ENCODE measurements at regions not wholly inside any gene's neighbourhood (a gene's known extent, or its start where the extent isn't known, plus 50 kb on each side); places are given as distances from the start of the nearest gene placed in this dataset.

DNA sequence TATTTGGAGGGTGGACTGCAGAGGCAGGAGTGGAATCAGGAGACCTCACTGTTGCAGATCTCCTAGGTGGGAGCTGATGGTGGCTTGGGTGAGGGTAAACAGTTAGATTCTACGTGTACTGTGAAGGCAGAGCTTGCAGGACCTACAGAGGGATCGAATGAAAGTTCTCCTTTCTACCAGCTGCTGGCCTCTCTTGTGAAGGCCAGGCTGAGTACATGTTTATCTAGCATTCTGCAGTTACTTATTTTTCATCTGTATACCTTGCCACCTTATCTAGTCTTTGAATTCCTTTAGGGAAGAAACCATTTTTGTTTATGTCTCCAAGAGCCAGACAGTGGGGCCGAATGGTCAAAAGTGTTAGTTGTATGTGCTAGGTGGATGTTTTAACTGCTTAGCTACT, 57.6 kb downstream of the PTTG1 start:
- no peak overlapping the region for H3K27ac ChIP-seq
- H3K9me3 ChIP-seq, result no peaks in the 10 kb centered on the region
- TF ChIP-seq POLR2A (IDR thresholded peaks at IDR 0.05) (no peak), EP300 (IDR thresholded peaks at IDR 0.05) (no peak)
- TF ChIP-seq, protein P1, sequence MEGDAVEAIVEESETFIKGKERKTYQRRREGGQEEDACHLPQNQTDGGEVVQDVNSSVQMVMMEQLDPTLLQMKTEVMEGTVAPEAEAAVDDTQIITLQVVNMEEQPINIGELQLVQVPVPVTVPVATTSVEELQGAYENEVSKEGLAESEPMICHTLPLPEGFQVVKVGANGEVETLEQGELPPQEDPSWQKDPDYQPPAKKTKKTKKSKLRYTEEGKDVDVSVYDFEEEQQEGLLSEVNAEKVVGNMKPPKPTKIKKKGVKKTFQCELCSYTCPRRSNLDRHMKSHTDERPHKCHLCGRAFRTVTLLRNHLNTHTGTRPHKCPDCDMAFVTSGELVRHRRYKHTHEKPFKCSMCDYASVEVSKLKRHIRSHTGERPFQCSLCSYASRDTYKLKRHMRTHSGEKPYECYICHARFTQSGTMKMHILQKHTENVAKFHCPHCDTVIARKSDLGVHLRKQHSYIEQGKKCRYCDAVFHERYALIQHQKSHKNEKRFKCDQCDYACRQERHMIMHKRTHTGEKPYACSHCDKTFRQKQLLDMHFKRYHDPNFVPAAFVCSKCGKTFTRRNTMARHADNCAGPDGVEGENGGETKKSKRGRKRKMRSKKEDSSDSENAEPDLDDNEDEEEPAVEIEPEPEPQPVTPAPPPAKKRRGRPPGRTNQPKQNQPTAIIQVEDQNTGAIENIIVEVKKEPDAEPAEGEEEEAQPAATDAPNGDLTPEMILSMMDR (IDR thresholded peaks at IDR 0.05), result no peak
- H3K4me3 ChIP-seq, result no peak overlapping the region
- no peaks in the 10 kb centered on the region for H3K36me3 ChIP-seq
- H3K4me1 ChIP-seq (ENCODE audit: insufficient read depth), result no peaks in the 10 kb centered on the region
- intact Hi-C loops (cut with DNase I), result no loop called here
- 55 to 69% (median 55%) methylated on average over 3 of the region's 3 CpGs for WGBS, 3 donors
- H3K27me3 ChIP-seq, result no peaks in the 10 kb centered on the region
- DNase-seq, result no peak

DNA sequence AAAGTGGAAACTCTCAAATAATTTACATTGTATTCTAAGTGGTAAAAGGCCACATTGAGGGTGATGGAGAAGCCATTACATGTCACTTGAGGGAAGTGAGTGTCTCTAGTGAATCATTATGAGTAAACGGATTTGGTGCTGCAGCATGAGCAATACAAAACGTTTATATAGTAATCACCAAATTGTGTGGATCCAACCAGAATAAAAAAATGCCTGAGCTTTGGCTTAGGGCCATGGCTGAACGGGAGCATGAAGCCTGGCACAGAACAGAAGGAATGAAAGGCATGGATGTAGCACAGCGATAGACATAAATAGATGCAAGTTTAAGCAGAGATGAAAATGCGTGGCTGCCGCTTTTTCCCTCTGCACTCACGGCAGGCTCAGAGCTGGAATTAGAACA, 58.3 kb downstream of the PTTG1 start:
- H3K36me3 ChIP-seq, result no peaks in the 10 kb centered on the region
- 37 to 49% (median 42%) methylated on average over 7 of the region's 7 CpGs for WGBS, 3 donors
- H3K9me3 ChIP-seq, result no peaks in the 10 kb centered on the region

DNA sequence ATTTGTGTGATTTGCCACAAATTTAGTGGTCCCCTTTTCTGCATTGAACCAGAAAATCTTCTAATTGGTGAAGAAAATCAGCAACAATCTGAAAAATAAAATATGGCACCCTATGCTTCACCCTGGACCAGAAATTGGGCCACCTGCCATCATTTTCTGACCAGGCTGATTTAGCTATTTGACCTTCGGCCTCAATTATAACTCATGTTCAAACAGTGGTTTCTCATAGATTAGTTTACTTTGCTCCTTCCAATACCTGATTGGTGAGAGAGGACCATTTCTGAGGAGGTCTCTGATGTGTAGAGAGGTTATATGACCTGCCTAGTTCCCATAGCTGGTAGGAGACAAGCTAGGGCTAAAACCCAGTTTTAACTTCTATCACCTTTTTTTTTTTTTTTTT, 59.0 kb downstream of the PTTG1 start:
- whole genome bisulfite sequencing, 3 donors, result 88 to 97% (median 97%) methylated on average over 1 of the region's 1 CpG
- TF ChIP-seq POLR2A (IDR thresholded peaks at IDR 0.05) (no peak), EP300 (IDR thresholded peaks at IDR 0.05) (no peak)
- TF ChIP-seq, protein P1 (IDR thresholded peaks at IDR 0.05), result no peak
- no peaks in the 10 kb centered on the region for H3K27me3 ChIP-seq
- H3K36me3 ChIP-seq, result no peaks in the 10 kb centered on the region
- no peaks in the 10 kb centered on the region for H3K4me1 ChIP-seq (ENCODE audit: insufficient read depth)
- H3K27ac ChIP-seq, result no peak overlapping the region
- H3K4me3 ChIP-seq, result no peak overlapping the region
- H3K9me3 ChIP-seq, result no peaks in the 10 kb centered on the region
- intact Hi-C loops (cut with DNase I), result no loop called here
- no peak for DNase-seq

More for the DNA sequence above, 58.3 kb downstream of the PTTG1 start:
- intact Hi-C loops (cut with DNase I), result no loop called here
- Histone ChIP-seq H3K27me3 (no peaks in the 10 kb centered on the region), H3K4me1 (ENCODE audit: insufficient read depth) (no peaks in the 10 kb centered on the region), H3K4me3 (no peak overlapping the region), H3K27ac (no peak overlapping the region)
- TF ChIP-seq, protein P1 (IDR thresholded peaks at IDR 0.05), result no peak
- no peak for TF ChIP-seq POLR2A (IDR thresholded peaks at IDR 0.05)
- no peak for DNase-seq

DNA sequence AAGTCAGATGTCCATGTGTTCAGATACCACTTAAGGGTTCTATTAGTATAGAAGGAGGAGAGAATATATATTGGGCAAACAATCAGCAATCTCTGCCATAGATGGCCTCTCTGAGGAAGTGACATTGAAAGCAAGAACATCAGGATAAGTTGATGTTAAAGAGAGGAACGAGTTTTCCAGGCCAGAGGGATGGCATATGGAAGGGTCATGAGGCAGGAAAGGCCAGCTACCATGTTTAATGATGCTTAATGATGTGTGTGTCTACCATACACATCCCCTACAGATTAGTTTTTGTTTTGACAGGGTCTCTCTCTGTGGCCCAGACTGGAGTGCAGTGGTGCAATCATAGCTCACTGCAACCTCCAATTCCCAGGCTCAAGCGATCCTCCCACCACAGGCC, 63.0 kb downstream of the PTTG1 start:
- Histone ChIP-seq H3K4me1 (ENCODE audit: insufficient read depth) (no peaks in the 10 kb centered on the region), H3K9me3 (no peaks in the 10 kb centered on the region), H3K36me3 (no peaks in the 10 kb centered on the region), H3K27ac (no peak overlapping the region), H3K4me3 (no peak overlapping the region), H3K27me3 (no peaks in the 10 kb centered on the region)
- 76 to 82% (median 79%) methylated on average over 2 of the region's 2 CpGs for WGBS, 3 donors
- no peak for DNase-seq
- TF ChIP-seq, protein P1 (IDR thresholded peaks at IDR 0.05), result no peak
- no peak for TF ChIP-seq POLR2A (IDR thresholded peaks at IDR 0.05)
- no peak for TF ChIP-seq EP300 (IDR thresholded peaks at IDR 0.05)
- intact Hi-C loops (cut with DNase I), result no loop called here

Measured in ovary (tissue), 7 donors.